OCI-LY1 (cell line): ENCODE measurements at regions not wholly inside any gene's neighbourhood (a gene's known extent, or its start where the extent isn't known, plus 50 kb on each side); places are given as distances from the start of the nearest gene placed in this dataset.

Experiments used
- H2AFZ ChIP-seq: fragments of 200-600 bp; sonication (generic), shearing (Covaris generic); 2 replicates; pipeline ENCODE4 v1.6.0; 2014; ENCODE audit warnings: antibody characterized with exemption, mild to moderate bottlenecking, low read length
- H3F3A ChIP-seq: fragments of 200-600 bp; sonication (generic), shearing (Covaris generic); 2 replicates; pipeline ENCODE4 v1.6.0; 2014; ENCODE audit warnings: mild to moderate bottlenecking, antibody characterized with exemption, low read length, moderate library complexity; ENCODE audit not compliant: insufficient read depth
- H3K27ac ChIP-seq: fragments of 200-600 bp; sonication (generic); 2 replicates; pipeline ENCODE4 v1.5.1; 2014; ENCODE audit warnings: low read length, mixed run types, mild to moderate bottlenecking, low read depth; ENCODE audit not compliant: poor library complexity, severe bottlenecking
- H3K27me3 ChIP-seq: fragments of 200-600 bp; sonication (generic); 2 replicates; pipeline ENCODE4 v1.6.0; 2014; ENCODE audit warnings: antibody characterized with exemption, mild to moderate bottlenecking, low read length, moderate library complexity; ENCODE audit not compliant: insufficient read depth
- H3K36me3 ChIP-seq: fragments of 200-600 bp; sonication (generic); 2 replicates; pipeline ENCODE4 v1.6.1; 2014; ENCODE audit warnings: mild to moderate bottlenecking, antibody characterized with exemption, low read length, moderate library complexity, mixed read lengths; ENCODE audit not compliant: insufficient read depth
- H3K4me1 ChIP-seq: fragments of 200-600 bp; sonication (generic); 2 replicates; pipeline ENCODE4 v1.5.1; 2014; ENCODE audit warnings: mild to moderate bottlenecking, low read length, moderate library complexity; ENCODE audit not compliant: insufficient read depth, severe bottlenecking
- H3K4me2 ChIP-seq: fragments of 200-600 bp; sonication (generic), shearing (Covaris generic); 2 replicates; pipeline ENCODE4 v1.6.1; 2014; ENCODE audit warnings: low read length
- H3K4me3 ChIP-seq: fragments of 200-600 bp; sonication (generic); 2 replicates; pipeline ENCODE4 v1.5.1; 2014; ENCODE audit warnings: low read length, low read depth, mild to moderate bottlenecking, mixed read lengths; ENCODE audit not compliant: poor library complexity, severe bottlenecking
- H3K79me2 ChIP-seq: fragments of 200-600 bp; shearing (Covaris generic); 2 replicates; pipeline ENCODE4 v1.6.1; 2016; ENCODE audit warnings: mixed run types, low read length, mixed read lengths; ENCODE audit not compliant: insufficient read depth
- H3K9ac ChIP-seq: fragments of 200-600 bp; sonication (generic), shearing (Covaris generic); 2 replicates; pipeline ENCODE4 v1.6.1; 2014; ENCODE audit warnings: mild to moderate bottlenecking, low read length, mixed read lengths
- H3K9me2 ChIP-seq: fragments of 200-600 bp; sonication (generic), shearing (Covaris generic); 2 replicates; pipeline ENCODE4 v1.6.1; 2014; ENCODE audit warnings: low read depth, mild to moderate bottlenecking, low read length, mixed read lengths
- H3K9me3 ChIP-seq: fragments of 200-600 bp; shearing (Covaris generic); 2 replicates; pipeline ENCODE4 v1.6.1; 2014; ENCODE audit warnings: low read length, mixed read lengths
- H4K20me1 ChIP-seq: fragments of 200-600 bp; sonication (generic), shearing (Covaris generic); 2 replicates; pipeline ENCODE4 v1.6.0; 2016; ENCODE audit warnings: mild to moderate bottlenecking, low read length; ENCODE audit not compliant: insufficient read depth
- CTCF ChIP-seq: fragments of 200-600 bp; sonication (generic), shearing (Covaris generic); IDR thresholded peaks from 2 replicates; pipeline ENCODE4 v1.5.1; 2017; ENCODE audit warnings: mild to moderate bottlenecking, antibody characterized with exemption, low read length, moderate library complexity, mixed read lengths
- EZH2 ChIP-seq: fragments of 200-600 bp; sonication (generic), shearing (Covaris generic); IDR thresholded peaks from 2 replicates; pipeline ENCODE4 v1.8.0; 2017; ENCODE audit warnings: borderline replicate concordance, mixed run types, mild to moderate bottlenecking, antibody characterized with exemption, low read length, moderate library complexity, mixed read lengths

- Histone ChIP-seq H3K4me1 (peaks cover 19% of the 10 kb centered on the region), H3K79me2 (no peaks in the 10 kb centered on the region)
- TF ChIP-seq EZH2 (no peak), CTCF (no peak)
Observed at GRCh38 chr7:86972072-86972471, 87.4 kb downstream of the ELAPOR2 start.

GRCh38 chr7:86970986-86971385 lies 88.5 kb downstream of the ELAPOR2 start:
- no peaks in the 10 kb centered on the region for H3K9me3 ChIP-seq
- H3K27ac ChIP-seq = no peak overlapping the region
- no peak overlapping the region for H3K4me2 ChIP-seq
- H3F3A ChIP-seq = no peaks in the 10 kb centered on the region
- no peak overlapping the region for H2AFZ ChIP-seq
- H3K79me2 ChIP-seq = no peaks in the 10 kb centered on the region
- H3K4me1 ChIP-seq = peaks cover 18% of the 10 kb centered on the region
- TF ChIP-seq EZH2 = no peak
- TF ChIP-seq CTCF = no peak
- no peak overlapping the region for H3K9ac ChIP-seq
- no peak overlapping the region for H3K4me3 ChIP-seq
- no peaks in the 10 kb centered on the region for H3K9me2 ChIP-seq
- H3K36me3 ChIP-seq = no peaks in the 10 kb centered on the region
- H3K27me3 ChIP-seq = no peaks in the 10 kb centered on the region
- no peaks in the 10 kb centered on the region for H4K20me1 ChIP-seq

More at GRCh38 chr7:86972072-86972471, 87.4 kb downstream of the ELAPOR2 start:
- Histone ChIP-seq H4K20me1 (no peaks in the 10 kb centered on the region), H3K9me3 (no peaks in the 10 kb centered on the region), H3K4me2 (no peak overlapping the region), H3K27ac (no peak overlapping the region), H3K36me3 (no peaks in the 10 kb centered on the region), H2AFZ (no peak overlapping the region), H3K27me3 (no peaks in the 10 kb centered on the region), H3K9me2 (no peaks in the 10 kb centered on the region), H3K9ac (no peak overlapping the region), H3K4me3 (no peak overlapping the region), H3F3A (no peaks in the 10 kb centered on the region)

- no peak overlapping the region for H3K27ac ChIP-seq
- no peak overlapping the region for H3K9ac ChIP-seq
- peaks cover 18% of the 10 kb centered on the region for H3K4me1 ChIP-seq
- TF ChIP-seq CTCF (no peak), EZH2 (no peak)
- H3K79me2 ChIP-seq = no peaks in the 10 kb centered on the region
- H3K4me3 ChIP-seq = no peak overlapping the region
- H3K4me2 ChIP-seq = no peak overlapping the region
- no peaks in the 10 kb centered on the region for H3K9me3 ChIP-seq
- H3K27me3 ChIP-seq = no peaks in the 10 kb centered on the region
- H2AFZ ChIP-seq = no peak overlapping the region
- H3K36me3 ChIP-seq = no peaks in the 10 kb centered on the region
- no peaks in the 10 kb centered on the region for H4K20me1 ChIP-seq
- no peaks in the 10 kb centered on the region for H3K9me2 ChIP-seq
- no peaks in the 10 kb centered on the region for H3F3A ChIP-seq
Observed at GRCh38 chr7:86970547-86970946, 88.9 kb downstream of the ELAPOR2 start.
